Fibroblast of lung (primary cell): ENCODE measurements at regions not wholly inside any gene's neighbourhood (a gene's known extent, or its start where the extent isn't known, plus 50 kb on each side); places are given as distances from the start of the nearest gene placed in this dataset.

Source experiments
- DNase-seq, 2 donors: peaks; one replicate each; pipeline versions ENCODE4 v3.0.0 to v3.0.0-alpha.2; 2010; ENCODE audit warnings: low read depth in 2 of 2
- H2AFZ ChIP-seq: 2 replicates; pipeline ENCODE4 v1.5.1; 2012; ENCODE audit warnings: low read length, control low read depth, inconsistent platforms
- H3K27ac ChIP-seq: 2 replicates; pipeline ENCODE4 v1.5.1; 2011; ENCODE audit warnings: low read length, control low read depth; ENCODE audit not compliant: insufficient read depth
- H3K27me3 ChIP-seq: 2 replicates; pipeline ENCODE4 v1.5.1; 2011; ENCODE audit warnings: mild to moderate bottlenecking, low read length; ENCODE audit not compliant: control insufficient read depth, insufficient read depth
- H3K36me3 ChIP-seq: 2 replicates; pipeline ENCODE4 v1.5.1; 2011; ENCODE audit warnings: low read length; ENCODE audit not compliant: control insufficient read depth, insufficient read depth
- H3K4me1 ChIP-seq: 2 replicates; pipeline ENCODE4 v1.5.1; 2011; ENCODE audit warnings: low read length; ENCODE audit not compliant: control insufficient read depth, insufficient read depth; ENCODE audit errors: extremely low read depth
- H3K4me2 ChIP-seq: 2 replicates; pipeline ENCODE4 v1.5.1; 2011; ENCODE audit warnings: low read length, control low read depth; ENCODE audit not compliant: insufficient read depth; ENCODE audit errors: extremely low read depth
- H3K4me3 ChIP-seq, 4 experiments: fragments of 200-600 bp in 1 of 4; sonication (generic) in 1 of 4; replicated peaks in 1 of 4; 2 replicates each; pipeline ENCODE4 v1.5.1; 2011 to 2016; ENCODE audit warnings: low read length in 4 of 4, low read depth in 3 of 4, mild to moderate bottlenecking in 3 of 4, control low read depth in 2 of 4, inconsistent platforms in 1 of 4, mixed read lengths in 1 of 4; ENCODE audit not compliant: insufficient read depth in 1 of 4; ENCODE audit errors: control extremely low read depth in 1 of 4
- H3K79me2 ChIP-seq: 2 replicates; pipeline ENCODE4 v1.5.1; 2012; ENCODE audit warnings: mild to moderate bottlenecking, low read length, inconsistent platforms; ENCODE audit not compliant: control insufficient read depth, insufficient read depth
- H3K9ac ChIP-seq: 2 replicates; pipeline ENCODE4 v1.5.1; 2011; ENCODE audit warnings: mild to moderate bottlenecking, low read length, control low read depth; ENCODE audit not compliant: insufficient read depth
- H3K9me3 ChIP-seq: 2 replicates; pipeline ENCODE4 v1.5.1; 2012; ENCODE audit warnings: low read depth, low read length; ENCODE audit not compliant: control insufficient read depth, insufficient read depth
- H4K20me1 ChIP-seq: 2 replicates; pipeline ENCODE4 v1.5.1; 2011; ENCODE audit warnings: low read length; ENCODE audit not compliant: control insufficient read depth, insufficient read depth; ENCODE audit errors: extremely low read depth
- EZH2 ChIP-seq: IDR thresholded peaks from 2 replicates; pipeline ENCODE4 v1.5.1; 2012; ENCODE audit warnings: low read length, control low read depth, mild to moderate bottlenecking; ENCODE audit errors: missing control alignments
- TF ChIP-seq, protein P1 (sequence below), 2 donors: IDR thresholded peaks in 1 of 2; conservative IDR thresholded peaks in 1 of 2; 1 replicate in 1 of 2; 2 replicates in 1 of 2; pipeline ENCODE4 v1.5.1; 2011 to 2012; ENCODE audit warnings: low read length in 2 of 2, control low read depth in 1 of 2, inconsistent platforms in 1 of 2, low read depth in 1 of 2, mild to moderate bottlenecking in 1 of 2

DNA sequence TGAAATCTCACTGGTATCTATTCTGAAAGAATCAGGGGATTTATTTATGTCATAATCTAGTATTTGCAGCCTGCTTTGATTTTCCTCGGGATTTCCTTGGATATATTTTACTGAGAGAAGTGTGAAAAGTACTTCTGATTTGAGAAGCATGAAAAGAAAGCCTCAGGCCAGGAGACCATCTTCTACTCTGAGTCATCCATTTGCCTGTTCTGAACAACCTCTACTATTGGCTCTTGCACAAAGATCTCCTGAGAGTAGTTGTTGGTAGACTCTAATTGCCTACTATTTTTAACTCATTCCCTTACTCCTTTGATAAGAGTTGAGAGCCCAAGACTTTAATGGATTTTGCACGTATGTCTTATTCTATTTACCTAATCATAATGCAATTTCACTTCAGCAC lies 318.9 kb downstream of the BCHE start:
- peak in 1 of 2 donors; percentile 28 for DNase-seq
- Histone ChIP-seq H3K27ac (no peak overlapping the region), H3K4me1 (no peaks in the 10 kb centered on the region), H3K79me2 (no peaks in the 10 kb centered on the region), H3K27me3 (no peaks in the 10 kb centered on the region), H4K20me1 (no peaks in the 10 kb centered on the region), H3K4me3 (no peak overlapping the region), H3K4me2 (no peak overlapping the region), H2AFZ (no peak overlapping the region), H3K36me3 (no peaks in the 10 kb centered on the region), H3K9ac (no peak overlapping the region), H3K9me3 (no peaks in the 10 kb centered on the region)
- TF ChIP-seq, protein P1, sequence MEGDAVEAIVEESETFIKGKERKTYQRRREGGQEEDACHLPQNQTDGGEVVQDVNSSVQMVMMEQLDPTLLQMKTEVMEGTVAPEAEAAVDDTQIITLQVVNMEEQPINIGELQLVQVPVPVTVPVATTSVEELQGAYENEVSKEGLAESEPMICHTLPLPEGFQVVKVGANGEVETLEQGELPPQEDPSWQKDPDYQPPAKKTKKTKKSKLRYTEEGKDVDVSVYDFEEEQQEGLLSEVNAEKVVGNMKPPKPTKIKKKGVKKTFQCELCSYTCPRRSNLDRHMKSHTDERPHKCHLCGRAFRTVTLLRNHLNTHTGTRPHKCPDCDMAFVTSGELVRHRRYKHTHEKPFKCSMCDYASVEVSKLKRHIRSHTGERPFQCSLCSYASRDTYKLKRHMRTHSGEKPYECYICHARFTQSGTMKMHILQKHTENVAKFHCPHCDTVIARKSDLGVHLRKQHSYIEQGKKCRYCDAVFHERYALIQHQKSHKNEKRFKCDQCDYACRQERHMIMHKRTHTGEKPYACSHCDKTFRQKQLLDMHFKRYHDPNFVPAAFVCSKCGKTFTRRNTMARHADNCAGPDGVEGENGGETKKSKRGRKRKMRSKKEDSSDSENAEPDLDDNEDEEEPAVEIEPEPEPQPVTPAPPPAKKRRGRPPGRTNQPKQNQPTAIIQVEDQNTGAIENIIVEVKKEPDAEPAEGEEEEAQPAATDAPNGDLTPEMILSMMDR (conservative IDR thresholded peaks at IDR 0.05 in 1 of 2, IDR thresholded peaks at IDR 0.05 in 1 of 2; ENCODE audit: low read depth in 1 of 2, low read length in 2 of 2), result no peak
- no peak for TF ChIP-seq EZH2

DNA sequence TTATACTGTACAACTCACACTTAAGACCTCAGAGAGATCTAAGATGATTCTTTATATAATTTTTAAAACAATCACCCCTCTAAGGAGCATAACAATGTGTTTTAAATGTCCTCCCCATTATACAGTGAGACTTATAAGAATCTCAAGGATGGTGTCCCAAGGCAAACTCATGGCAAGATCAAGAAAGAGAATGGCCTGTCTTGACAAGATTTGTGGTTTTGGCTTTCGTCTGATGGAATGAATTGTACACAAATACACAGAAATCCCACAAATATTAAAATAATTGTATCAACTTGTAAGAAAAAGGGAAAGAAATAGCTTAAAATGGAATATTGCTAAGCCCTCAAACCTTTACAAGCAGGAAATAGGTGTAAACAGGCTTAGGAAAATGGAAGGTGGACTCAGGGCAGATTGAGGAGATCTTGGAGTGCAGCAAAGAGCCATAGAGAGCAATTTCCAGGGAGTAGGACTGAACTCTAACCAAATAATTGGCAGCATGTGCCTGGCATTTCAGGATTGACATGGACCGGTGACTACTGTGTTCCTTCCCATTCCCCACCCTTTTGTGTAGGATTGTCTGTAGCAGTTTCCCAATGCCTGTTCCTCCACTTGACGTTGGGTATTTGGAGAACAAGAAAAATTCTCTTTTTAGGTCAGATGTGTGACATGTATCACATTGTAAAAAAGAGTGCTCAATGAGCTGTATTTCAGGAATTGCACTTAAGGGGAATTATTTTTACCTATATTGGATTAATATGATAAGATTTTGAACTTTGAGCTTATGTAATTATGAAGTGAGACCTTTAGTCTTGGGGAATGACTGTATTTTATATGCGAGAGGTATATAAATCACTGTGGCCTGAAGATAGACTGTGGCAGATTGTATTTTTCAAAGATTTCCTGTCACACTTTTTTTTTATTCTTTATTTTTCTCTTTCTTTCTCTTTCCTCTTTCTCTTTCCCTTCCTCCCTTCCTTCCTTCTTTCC lies 317.8 kb upstream of the SLITRK3 start:
- no peaks in the 10 kb centered on the region for H4K20me1 ChIP-seq
- no peaks in the 10 kb centered on the region for H3K9me3 ChIP-seq
- no peak overlapping the region for H3K27ac ChIP-seq
- H3K27me3 ChIP-seq, result no peaks in the 10 kb centered on the region
- H3K36me3 ChIP-seq, result no peaks in the 10 kb centered on the region
- H3K79me2 ChIP-seq, result no peaks in the 10 kb centered on the region
- H3K4me2 ChIP-seq, result no peak overlapping the region
- no peak overlapping the region for H2AFZ ChIP-seq
- H3K9ac ChIP-seq, result no peak overlapping the region
- TF ChIP-seq, protein P1 (conservative IDR thresholded peaks at IDR 0.05 in 1 of 2, IDR thresholded peaks at IDR 0.05 in 1 of 2; ENCODE audit: low read depth in 1 of 2, low read length in 2 of 2), result no peak
- H3K4me1 ChIP-seq, result no peaks in the 10 kb centered on the region
- DNase-seq, result no peak
- H3K4me3 ChIP-seq, result no peak overlapping the region

DNA sequence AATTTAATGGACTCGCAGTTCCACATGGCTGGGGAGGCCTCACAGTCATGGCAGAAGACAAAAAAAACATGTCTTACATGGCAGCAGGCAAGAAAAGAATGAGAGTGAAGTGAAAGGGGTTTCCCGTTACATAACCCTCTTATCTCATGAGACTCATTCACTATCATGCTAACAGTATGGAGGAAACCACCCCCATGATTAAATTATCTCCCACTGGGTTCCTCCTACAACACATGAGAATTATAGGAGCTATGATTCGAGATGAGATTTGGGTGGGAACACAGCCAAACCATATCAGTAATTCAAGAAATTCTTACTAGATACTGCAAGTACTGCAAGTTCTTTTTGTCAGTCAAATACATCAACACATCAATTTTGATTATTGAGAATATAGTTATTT lies 311.4 kb upstream of the SLITRK3 start:
- no peak overlapping the region for H3K4me3 ChIP-seq
- H3K9ac ChIP-seq, result no peak overlapping the region
- no peaks in the 10 kb centered on the region for H3K9me3 ChIP-seq
- no peaks in the 10 kb centered on the region for H4K20me1 ChIP-seq
- H3K4me2 ChIP-seq, result no peak overlapping the region
- TF ChIP-seq EZH2, result no peak
- H3K79me2 ChIP-seq, result no peaks in the 10 kb centered on the region
- no peak for DNase-seq
- no peak overlapping the region for H3K27ac ChIP-seq
- no peaks in the 10 kb centered on the region for H3K4me1 ChIP-seq
- no peak overlapping the region for H2AFZ ChIP-seq
- no peaks in the 10 kb centered on the region for H3K36me3 ChIP-seq
- H3K27me3 ChIP-seq, result no peaks in the 10 kb centered on the region
